Activated CD4-positive, alpha-beta T cell treated with anti-CD3 and anti-CD28 coated beads for 48 hours (primary cell): ENCODE measurements at regions not wholly inside any gene's neighbourhood (a gene's known extent, or its start where the extent isn't known, plus 50 kb on each side); places are given as distances from the start of the nearest gene placed in this dataset.
"Not testable (repeated sequence)": the region's sequence is repeated elsewhere in the genome, so short reads cannot be mapped to it uniquely, and the experiment has no call there.

Source experiments
- DNase-seq: peaks from one replicate; pipeline ENCODE4 v3.0.0-alpha.2; 2020

DNA sequence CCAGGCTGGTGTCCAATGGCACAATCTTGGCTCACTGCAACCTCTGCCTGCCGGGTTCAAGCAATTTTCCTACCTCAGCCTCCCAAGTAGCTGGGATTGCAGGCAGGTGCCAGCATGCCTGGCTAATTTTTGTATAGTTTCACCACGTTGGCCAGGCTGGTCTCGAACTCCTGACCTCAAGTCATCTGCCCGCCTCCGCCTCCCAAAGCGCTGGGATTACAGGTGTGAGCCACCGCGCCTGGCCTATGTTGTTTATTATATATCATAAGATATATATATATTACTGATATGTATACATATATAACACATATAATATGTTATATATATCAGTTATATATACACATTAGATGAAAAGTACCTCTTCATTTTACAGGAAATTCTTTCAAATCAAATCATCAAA, 914.7 kb downstream of the FOXD4L5 start:
- DNase-seq = not testable (repeated sequence)

DNA sequence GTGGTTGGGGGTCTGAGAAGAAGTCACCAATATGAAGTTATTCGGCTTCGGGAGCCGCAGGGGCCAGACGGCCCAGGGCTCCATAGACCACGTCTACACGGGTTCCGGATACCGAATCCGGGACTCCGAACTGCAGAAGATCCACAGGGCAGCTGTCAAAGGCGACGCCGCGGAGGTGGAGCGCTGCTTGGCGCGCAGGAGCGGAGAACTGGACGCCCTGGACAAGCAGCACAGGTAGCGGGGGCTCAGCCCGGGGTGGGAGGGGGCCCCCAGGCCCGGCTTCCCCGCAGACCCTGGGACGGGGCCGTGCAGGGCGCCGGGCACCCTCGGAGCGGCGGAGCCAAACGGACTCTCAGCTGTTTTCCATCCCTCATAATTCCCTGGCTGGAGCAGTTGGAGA, 915.4 kb downstream of the FOXD4L5 start:
- not testable (repeated sequence) for DNase-seq

DNA sequence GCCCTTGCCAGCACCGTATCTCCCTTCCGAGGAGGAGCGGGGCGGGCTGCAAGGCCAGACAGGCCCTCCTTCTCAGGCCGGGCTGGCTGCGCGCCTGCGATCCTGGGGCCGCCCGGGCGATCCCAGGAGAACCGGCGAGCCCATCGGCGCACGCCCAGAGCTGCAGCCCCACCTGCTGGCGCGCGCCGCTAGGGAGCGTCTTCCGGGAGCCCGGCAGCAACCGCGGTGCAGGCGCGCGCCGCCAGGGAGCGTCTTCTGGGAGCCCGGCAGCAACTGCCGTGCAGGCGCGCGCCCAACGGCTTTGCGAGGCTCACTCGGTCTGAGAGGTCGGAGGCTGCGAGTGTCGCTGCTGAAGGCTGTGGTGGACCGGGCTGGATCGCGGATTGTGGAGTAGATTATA, 915.9 kb downstream of the FOXD4L5 start:
- peak; percentile 87 for DNase-seq

DNA sequence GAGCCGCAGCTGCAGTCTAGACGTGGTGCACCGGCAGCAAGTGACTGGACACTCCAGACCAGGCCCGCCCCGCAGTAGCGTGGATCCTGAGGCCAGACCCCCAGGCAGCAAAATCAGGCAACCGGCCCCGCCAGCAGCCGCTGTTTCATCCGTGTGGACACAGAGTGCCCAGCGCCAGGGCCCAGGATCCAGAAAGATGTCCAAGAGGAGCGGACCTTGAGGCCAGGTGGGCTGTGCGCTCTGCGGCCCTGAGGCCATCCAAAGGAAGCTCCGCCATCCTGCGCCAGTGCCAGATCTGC, 916.4 kb downstream of the FOXD4L5 start:
- not testable (repeated sequence) for DNase-seq

DNA sequence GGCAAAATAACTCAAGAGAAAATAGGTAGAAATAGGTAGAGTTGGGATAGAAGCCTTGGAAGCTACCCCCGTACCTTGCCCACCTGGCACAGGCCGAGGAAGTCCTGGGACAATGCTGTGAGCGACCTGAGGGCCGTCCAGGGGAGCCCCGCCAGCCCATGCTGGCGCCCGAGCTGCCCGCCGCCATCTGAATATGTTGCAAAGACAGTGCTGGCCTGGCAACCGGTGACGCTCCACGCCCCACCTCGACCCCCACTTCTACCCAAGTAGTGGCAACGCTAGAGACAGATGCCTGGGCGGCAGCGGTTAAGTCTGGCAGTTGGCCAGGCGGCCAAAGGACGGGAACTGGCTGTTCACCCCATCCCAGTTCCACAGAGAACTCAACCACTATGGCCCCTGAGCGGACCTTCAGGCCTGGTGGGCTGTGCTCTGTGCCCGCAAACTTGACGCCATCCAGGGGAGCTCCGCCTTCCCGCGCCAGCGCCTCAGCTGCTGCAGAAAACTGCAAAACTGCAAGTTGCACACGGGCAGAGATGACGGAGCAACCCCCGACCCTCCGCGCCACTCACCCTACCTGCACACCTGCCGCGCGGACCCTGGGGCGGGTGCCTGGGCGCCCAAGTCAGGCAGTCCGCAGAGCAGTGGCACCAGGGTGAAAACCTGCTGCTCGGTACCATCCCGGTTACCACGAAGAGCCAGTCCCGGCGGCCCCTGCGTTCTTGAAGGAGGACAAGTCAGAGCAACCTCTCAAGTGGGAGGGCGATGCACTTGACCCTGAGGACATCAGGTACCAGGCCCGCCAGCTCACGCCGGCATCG, 917.0 kb downstream of the FOXD4L5 start:
- peak; percentile 5 for DNase-seq
